Epithelial cell of proximal tubule (primary cell): ENCODE measurements at regions not wholly inside any gene's neighbourhood (a gene's known extent, or its start where the extent isn't known, plus 50 kb on each side); places are given as distances from the start of the nearest gene placed in this dataset.

Experiments
- DNase-seq: peaks from one replicate; pipeline ENCODE4 v3.0.0-alpha.2; 2011; ENCODE audit warnings: low read depth
- H3K4me3 ChIP-seq: 2 replicates; pipeline ENCODE4 v1.5.1; 2011; ENCODE audit warnings: low read depth, mild to moderate bottlenecking, low read length
- CTCF ChIP-seq: conservative IDR thresholded peaks from 2 replicates; pipeline ENCODE4 v1.5.1; 2012; ENCODE audit warnings: low read depth, mild to moderate bottlenecking, low read length

- DNase-seq = no peak
- no peak for TF ChIP-seq CTCF
Observed at GRCh38 chr6:164169355-164169754, 754.8 kb downstream of the QKI start.

GRCh38 chr6:164168595-164168994 lies 754.1 kb downstream of the QKI start:
- no peak overlapping the region for H3K4me3 ChIP-seq
- no peak for DNase-seq
- no peak for TF ChIP-seq CTCF

More at GRCh38 chr6:164169355-164169754, 754.8 kb downstream of the QKI start:
- H3K4me3 ChIP-seq = no peak overlapping the region

GRCh38 chr6:164167873-164168405 lies 753.4 kb downstream of the QKI start:
- TF ChIP-seq CTCF = no peak
- H3K4me3 ChIP-seq = no peak overlapping the region
- DNase-seq = no peak

GRCh38 chr6:164166996-164167395 lies 752.5 kb downstream of the QKI start:
- no peak overlapping the region for H3K4me3 ChIP-seq
- DNase-seq = no peak
- no peak for TF ChIP-seq CTCF

- TF ChIP-seq CTCF = no peak
- no peak for DNase-seq
Observed at GRCh38 chr6:164166515-164166914, 752.0 kb downstream of the QKI start.

GRCh38 chr6:164164876-164165275 lies 750.4 kb downstream of the QKI start:
- DNase-seq = no peak
- no peak overlapping the region for H3K4me3 ChIP-seq
- no peak for TF ChIP-seq CTCF

More at GRCh38 chr6:164166515-164166914, 752.0 kb downstream of the QKI start:
- no peak overlapping the region for H3K4me3 ChIP-seq

GRCh38 chr6:164163239-164163638 lies 748.7 kb downstream of the QKI start:
- DNase-seq = no peak
- no peak for TF ChIP-seq CTCF
- no peak overlapping the region for H3K4me3 ChIP-seq
